GM19238 (cell line): ENCODE measurements at regions not wholly inside any gene's neighbourhood (a gene's known extent, or its start where the extent isn't known, plus 50 kb on each side); places are given as distances from the start of the nearest gene placed in this dataset.
A peak's percentile ranks its signal among the peaks of the same experiment; 100 is the strongest.

Source experiments
- DNase-seq: peaks from one replicate; pipeline ENCODE4 v3.0.0; 2011; ENCODE audit warnings: low spot score; ENCODE audit not compliant: insufficient read length

- DNase-seq, result no peak
Measured at GRCh38 chr15:60208709-60209108, 189.1 kb downstream of the ANXA2 start.

DNA sequence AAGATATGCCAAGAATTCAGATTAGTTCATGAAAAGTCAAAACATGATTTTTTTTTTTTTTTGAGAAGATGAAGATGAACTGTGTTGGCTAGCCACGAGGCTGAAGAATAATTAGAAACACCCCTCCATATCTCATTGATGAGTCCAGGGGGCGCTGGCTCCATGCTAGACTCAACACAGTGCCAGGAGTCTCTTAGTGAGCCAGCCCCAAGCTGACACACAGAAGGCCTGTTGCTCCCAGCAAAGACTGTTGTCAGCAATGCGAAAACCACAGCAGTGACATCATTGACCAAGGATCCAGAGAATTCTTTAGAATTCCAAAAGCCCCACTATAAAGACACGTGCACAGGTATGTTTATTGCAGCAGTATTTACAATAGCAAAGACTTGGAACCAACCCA is 185.2 kb downstream of the ANXA2 start:
- no peak for DNase-seq

DNA sequence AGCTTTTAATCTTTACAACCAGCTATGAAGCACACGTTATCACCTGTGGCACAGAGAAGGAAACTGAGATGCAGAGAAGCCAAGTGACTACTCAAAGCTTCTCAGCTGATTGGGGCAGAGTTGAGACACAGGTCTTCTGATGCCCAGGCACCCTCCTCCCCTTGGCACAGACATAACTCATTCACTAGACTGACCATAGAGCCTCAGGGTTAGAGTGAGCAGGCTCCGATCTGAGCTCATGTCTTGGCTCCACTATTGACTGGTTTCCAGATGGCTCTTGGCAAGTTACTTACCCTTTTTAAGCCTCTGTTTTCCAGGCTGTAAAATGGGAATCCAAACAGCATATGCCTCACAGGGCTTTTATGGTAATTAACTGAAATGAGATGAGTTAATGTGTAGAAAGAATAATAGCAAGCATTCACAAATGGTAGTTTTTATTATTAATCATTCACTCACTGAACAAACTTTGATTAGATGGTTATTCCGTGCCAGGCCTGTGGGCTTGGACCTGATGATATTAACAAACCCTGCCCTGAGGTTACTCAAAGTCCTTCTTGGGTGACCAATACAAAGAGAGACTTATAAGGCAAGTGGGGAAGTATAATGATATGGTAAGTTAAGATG is 184.3 kb downstream of the ANXA2 start:
- DNase-seq, result no peak

GRCh38 chr15:60214201-60214600 is 183.6 kb downstream of the ANXA2 start:
- no peak for DNase-seq

DNA sequence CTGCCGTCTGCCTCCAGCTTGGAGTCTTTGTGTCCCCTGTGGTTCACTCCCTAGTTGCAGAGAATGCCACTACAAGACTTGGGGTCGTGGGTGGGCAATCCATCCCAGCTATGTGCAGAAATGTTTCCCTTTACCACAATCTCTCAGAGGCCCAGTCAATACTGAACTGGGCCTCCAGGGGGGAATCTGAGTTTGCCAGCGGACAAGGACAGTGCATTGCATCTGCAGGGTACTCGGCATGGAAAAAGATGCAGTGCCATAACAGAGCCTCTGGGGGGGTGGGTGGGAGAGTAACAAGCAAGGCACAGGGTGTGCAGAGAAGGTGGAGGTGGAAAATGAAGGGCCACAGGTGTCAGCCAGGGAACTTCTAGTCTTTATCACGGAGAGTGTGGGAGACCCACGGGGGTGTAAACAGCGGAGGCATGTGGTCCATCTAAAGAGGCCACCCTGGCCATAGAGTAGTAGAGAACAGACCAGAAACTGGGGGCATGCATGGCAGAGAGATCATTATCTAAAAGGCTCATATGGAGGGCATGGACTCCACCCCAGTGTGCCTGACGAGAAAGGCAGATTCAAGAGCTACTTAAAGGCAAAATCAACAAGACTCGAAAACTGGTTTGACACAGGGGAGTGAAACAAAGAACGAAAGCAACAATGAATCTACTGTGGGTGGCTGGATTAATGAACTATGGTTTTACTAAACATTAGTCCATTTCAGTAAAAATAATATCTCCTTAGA is 182.4 kb downstream of the ANXA2 start:
- no peak for DNase-seq

GRCh38 chr15:60217161-60217560 is 180.6 kb downstream of the ANXA2 start:
- DNase-seq, result no peak

DNA sequence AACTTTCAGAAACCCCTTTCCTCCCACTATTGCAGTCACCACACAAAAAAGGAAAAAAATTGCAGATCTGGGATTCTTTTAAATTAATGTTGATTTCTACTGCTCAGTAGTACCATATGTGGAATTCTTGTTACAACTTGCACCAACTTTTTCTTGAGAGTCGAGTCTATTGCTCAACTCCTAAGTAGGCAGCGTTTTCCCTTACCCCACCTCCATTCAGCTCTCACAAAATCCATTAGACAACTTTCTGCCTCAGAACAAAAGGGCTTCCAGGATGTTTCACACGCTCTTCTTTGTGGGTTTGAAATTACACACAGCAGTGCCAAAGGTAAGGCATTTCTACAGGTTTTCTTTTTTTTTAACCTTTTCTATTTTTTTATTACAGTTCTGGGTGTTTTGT is 179.5 kb downstream of the ANXA2 start:
- no peak for DNase-seq

DNA sequence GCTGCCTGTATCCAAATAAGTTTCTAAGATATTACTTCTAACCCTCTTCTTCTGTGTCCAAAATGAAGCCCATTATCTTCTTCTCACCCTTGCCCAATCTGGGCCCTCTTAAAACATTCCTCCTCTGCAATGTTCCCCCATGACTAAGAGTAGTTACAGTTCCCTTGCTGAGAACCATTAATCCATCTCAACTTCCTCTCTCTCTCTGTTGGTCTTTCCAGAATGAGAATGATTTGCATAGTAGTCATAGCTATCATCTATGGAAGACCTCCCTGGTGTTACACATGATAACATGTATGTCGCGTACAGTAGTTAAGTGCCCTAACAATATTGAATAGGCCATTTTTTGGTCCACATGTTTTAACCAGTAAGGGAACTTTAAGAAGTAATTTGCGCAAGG is 177.9 kb downstream of the ANXA2 start:
- DNase-seq, result no peak

DNA sequence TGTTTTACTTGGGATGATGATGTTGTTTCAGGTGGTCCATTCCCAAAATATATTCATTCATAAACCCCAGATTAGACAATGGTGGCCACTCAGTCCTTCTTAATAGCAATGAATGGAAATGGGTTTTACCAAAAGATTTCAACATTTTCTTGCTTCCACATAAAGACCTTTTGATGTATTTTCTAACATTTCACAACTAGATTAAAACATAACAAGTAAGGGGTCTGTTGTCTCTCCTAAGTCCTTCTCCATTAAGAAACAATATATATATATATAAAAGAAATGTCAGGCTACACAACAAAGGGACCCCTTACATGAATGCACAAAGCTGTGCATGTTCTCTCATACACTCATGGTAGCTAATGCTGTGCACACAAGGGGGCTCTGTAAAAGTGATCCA is 176.4 kb downstream of the ANXA2 start:
- DNase-seq, result no peak

DNA sequence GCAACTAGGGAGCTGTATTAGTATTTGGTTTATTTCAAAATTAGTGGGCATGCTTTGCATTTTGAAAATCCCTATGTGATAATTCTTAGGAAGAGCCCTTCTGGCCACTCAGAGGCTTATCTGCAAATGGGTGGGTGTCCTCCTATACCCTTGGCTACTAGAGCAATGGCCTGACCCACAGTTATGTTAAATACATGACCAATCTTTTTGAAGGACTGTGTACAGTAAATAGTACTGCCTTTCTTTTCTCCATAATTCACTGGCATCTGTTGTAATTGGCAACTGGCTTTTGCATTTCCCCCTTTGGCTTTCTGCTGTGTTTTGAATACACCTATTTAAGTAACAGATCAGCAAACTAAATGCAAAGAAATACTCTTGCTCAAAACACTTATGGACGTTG is 175.4 kb downstream of the ANXA2 start:
- DNase-seq, result no peak

DNA sequence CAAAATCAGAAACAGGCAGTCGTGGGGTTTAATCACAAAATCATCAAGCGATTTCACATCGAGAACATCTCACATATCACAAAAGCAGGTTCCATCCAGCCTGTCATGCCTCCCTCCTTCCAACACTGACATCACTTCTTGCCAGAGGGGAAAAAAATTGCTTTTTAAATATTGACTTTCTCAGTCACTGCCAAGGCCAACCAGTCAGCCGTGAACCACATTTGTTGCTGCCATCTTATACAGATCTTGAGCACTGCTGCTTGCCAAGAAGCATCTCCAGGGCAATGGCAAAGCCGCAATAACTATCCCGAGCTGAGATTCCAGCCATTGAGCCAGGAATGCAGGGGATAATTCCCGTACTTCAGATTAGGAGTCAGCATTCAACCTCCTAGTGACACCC is 174.6 kb downstream of the ANXA2 start:
- DNase-seq, result no peak

DNA sequence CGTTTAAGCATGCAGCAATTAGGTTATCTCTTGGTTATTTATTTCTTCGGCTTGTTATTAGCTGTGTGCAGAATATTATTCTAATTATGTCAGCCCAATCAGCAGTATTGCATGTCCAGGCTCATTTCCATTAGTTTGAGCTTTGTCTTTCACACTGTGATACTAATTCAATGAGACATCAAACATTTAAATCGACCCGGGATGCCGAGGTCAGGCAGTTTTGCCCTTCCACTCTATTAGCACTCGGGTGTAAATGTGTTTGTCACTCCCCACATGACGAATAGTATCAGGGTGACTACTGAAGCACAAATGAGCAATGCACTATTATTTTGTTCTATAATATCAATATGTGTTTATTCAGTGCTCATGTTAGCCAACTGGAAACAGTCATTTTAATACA is 170.9 kb downstream of the ANXA2 start:
- no peak for DNase-seq

GRCh38 chr15:60228101-60228500 is 169.7 kb downstream of the ANXA2 start:
- no peak for DNase-seq

DNA sequence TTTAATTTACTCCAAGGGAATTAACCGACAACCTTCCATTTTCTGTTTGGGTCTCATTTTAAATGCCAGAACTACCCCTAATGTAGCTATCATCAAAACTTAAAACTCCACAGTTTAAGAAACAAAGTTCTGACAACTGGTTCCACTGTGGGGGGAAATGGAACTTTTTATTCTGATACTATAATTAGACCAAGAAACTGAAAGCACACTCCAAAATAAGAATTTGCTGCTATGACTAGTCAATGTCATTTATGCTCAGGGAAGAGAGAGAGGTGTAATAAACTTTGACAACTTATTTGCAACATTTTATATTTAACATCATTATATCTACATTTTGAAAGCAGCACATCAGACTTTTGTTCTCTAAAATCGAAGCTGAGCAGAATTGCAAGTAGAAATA is 169.2 kb downstream of the ANXA2 start:
- no peak for DNase-seq

GRCh38 chr15:60235951-60236710 is 161.7 kb downstream of the ANXA2 start:
- DNase-seq, result no peak

- DNase-seq, result no peak
Measured at GRCh38 chr15:60237446-60237845, 160.3 kb downstream of the ANXA2 start.

- DNase-seq, result no peak
Measured at GRCh38 chr15:60243769-60244168, 154.0 kb downstream of the ANXA2 start.

DNA sequence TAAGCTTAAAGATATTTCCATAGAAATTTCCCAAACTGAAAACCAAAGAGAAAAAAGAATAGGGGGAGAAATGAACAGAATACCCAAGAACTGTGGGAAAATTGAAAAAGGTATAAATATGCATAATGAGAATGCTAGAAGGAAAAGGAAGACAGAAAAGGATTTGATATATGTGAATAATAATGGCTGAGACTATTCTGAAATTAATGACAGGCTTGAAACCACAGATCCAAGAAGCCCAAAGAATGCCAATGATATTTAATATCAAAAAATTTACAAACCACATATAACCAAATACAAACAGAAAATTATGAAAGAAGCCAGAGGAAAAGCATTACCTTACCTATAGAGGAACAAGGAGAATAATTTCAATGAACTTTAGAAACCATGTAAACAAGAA is 153.0 kb downstream of the ANXA2 start:
- no peak for DNase-seq

DNA sequence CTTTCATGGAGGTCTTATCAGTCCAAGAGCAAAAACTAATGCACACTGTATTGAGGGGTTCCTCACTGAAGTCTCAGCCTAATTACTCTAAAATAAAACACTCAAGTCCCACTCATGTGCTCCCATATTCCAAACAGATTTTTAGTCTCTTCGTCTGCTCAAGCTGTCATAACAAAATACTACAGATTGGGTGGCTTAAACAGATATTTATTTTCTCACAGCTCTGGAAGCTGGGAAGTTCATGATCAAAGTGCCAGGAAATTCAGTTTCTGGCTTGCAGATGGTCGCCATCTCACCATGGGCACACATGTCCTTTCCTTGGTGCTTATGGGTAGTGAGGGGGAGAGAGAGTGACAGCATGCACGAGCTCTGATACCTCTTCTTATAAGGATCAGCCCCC is 147.5 kb downstream of the ANXA2 start:
- no peak for DNase-seq

DNA sequence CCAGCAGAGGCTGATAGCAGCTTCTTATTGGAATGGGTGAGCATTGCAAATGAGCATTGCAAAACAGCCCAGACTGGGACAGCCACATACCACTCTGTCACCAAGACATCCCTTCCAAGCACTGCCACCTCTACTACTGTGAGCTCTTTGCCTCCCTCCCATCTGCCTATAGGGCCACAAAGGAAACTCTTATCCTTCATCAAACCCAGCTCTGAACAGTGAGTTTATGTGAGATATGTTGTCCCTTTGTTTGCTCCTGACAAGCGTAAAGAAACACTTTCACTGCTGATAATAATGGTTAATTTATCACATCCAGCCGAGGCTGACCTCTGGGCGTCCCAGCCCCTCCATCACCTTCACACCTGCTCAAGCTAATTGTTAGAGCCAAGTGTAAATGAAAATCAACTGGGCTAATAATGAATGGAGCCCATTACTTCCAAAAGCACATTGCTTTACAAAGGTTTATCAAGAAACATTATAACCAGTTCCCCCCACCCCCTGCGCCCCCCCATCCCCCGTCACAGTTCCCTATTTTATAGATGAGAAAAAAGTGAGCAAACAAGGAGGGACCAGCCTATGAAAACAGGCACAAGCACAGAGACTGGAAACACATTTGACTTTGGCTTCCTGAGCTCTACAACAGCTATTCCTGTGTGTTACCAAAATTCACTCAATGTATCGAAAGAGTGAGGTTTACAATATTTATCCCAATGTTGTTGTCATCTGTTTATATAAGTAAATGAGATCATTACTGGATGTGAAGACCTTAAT is 146.3 kb downstream of the ANXA2 start:
- no peak for DNase-seq

GRCh38 chr15:60254416-60254815 is 143.4 kb downstream of the ANXA2 start:
- no peak for DNase-seq

GRCh38 chr15:60255390-60255789 is 142.4 kb downstream of the ANXA2 start:
- DNase-seq, result peak; percentile 2
